Thoracic aorta (tissue), 2 donors: ENCODE measurements at regions not wholly inside any gene's neighbourhood (a gene's known extent, or its start where the extent isn't known, plus 50 kb on each side); places are given as distances from the start of the nearest gene placed in this dataset.

ENCODE experiments used
- ATAC-seq: fragments of 150-250 bp; one replicate; pipeline ENCODE4 v1.8.0; 2017; ENCODE audit warnings: low read depth; ENCODE audit not compliant: insufficient number of reproducible peaks, low FRiP score
- DNase-seq: peaks from one replicate; pipeline ENCODE4 v3.0.0-alpha.2; 2020; ENCODE audit warnings: low spot score
- H3K27ac ChIP-seq, 2 donors: fragments of 200-600 bp; sonication (generic); 1 replicate in 1 of 2; 2 replicates in 1 of 2; pipeline ENCODE4 v1.5.1; 2016; ENCODE audit warnings: mild to moderate bottlenecking in 2 of 2, moderate library complexity in 2 of 2
- H3K27me3 ChIP-seq: fragments of 200-600 bp; sonication (generic); replicated peaks from 2 replicates; pipeline ENCODE4 v1.6.0; 2016; ENCODE audit warnings: mild to moderate bottlenecking; ENCODE audit not compliant: insufficient read depth
- H3K36me3 ChIP-seq: fragments of 200-600 bp; sonication (generic); one replicate; pipeline ENCODE4 v1.5.1; 2016
- H3K4me1 ChIP-seq, 2 donors: fragments of 200-600 bp; sonication (generic); 1 replicate in 1 of 2; 2 replicates in 1 of 2; pipeline versions ENCODE4 v1.5.1 to v1.6.0; 2016; ENCODE audit warnings: low read depth in 2 of 2, mild to moderate bottlenecking in 1 of 2; ENCODE audit not compliant: control insufficient read depth in 1 of 2
- H3K4me3 ChIP-seq: fragments of 200-600 bp; sonication (generic); 2 replicates; pipeline ENCODE4 v1.5.1; 2016; ENCODE audit warnings: mild to moderate bottlenecking
- H3K9me3 ChIP-seq: fragments of 200-600 bp; sonication (generic); 2 replicates; pipeline ENCODE4 v1.5.1; 2016
- CTCF ChIP-seq: fragments of 200-600 bp; sonication (generic); IDR thresholded peaks from one replicate; pipeline ENCODE4 v1.5.1; 2019; ENCODE audit warnings: antibody characterized with exemption

DNA sequence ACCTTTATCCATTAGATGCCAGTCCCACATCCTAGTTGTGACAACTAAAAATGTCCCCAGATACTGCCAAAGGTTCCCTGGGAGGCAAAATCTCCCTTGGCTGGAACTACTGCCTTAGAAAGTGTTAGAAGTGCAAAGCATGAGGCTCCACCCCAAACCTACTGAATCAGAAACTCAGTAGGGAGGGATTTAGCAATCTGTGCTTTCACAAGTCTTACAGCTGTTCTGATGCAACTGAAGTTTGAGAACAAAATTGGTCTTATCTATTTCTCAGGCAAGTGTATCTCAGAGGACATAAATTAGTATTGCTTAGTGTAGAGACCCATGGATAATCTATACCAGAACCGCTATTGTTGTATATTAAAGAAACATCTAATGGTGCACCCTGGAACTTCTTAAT, 70.2 kb downstream of the CLDN1 start:
- no peak for TF ChIP-seq CTCF
- no peaks in the 10 kb centered on the region for H3K4me1 ChIP-seq
- H3K27ac ChIP-seq: no peak overlapping the region
- no peak overlapping the region for H3K4me3 ChIP-seq
- DNase-seq: no peak
- no peaks in the 10 kb centered on the region for H3K36me3 ChIP-seq
- no peaks in the 10 kb centered on the region for H3K9me3 ChIP-seq
- no peak for ATAC-seq
- H3K27me3 ChIP-seq: no peaks in the 10 kb centered on the region

- no peaks in the 10 kb centered on the region for H3K27me3 ChIP-seq
- no peak for DNase-seq
- no peak for TF ChIP-seq CTCF
Observed at GRCh38 chr3:190249414-190249813, 72.8 kb downstream of the CLDN1 start.

GRCh38 chr3:190242147-190242546, 80.1 kb downstream of the CLDN1 start:
- no peak overlapping the region for H3K27ac ChIP-seq
- no peak for TF ChIP-seq CTCF
- H3K4me1 ChIP-seq: no peaks in the 10 kb centered on the region
- no peak for DNase-seq
- no peaks in the 10 kb centered on the region for H3K27me3 ChIP-seq
- no peak for ATAC-seq
- peaks cover 5% of the 10 kb centered on the region for H3K9me3 ChIP-seq
- no peak overlapping the region for H3K4me3 ChIP-seq
- no peaks in the 10 kb centered on the region for H3K36me3 ChIP-seq

More at GRCh38 chr3:190249414-190249813, 72.8 kb downstream of the CLDN1 start:
- Histone ChIP-seq H3K4me1 (no peaks in the 10 kb centered on the region), H3K36me3 (no peaks in the 10 kb centered on the region), H3K4me3 (no peak overlapping the region), H3K9me3 (no peaks in the 10 kb centered on the region), H3K27ac (no peak overlapping the region)
- no peak for ATAC-seq

GRCh38 chr3:190239325-190239724, 82.9 kb downstream of the CLDN1 start:
- TF ChIP-seq CTCF: no peak
- no peaks in the 10 kb centered on the region for H3K36me3 ChIP-seq
- no peak overlapping the region for H3K27ac ChIP-seq
- DNase-seq (no peak), ATAC-seq (no peak)
- H3K9me3 ChIP-seq: peaks cover 5% of the 10 kb centered on the region
- H3K4me3 ChIP-seq: no peak overlapping the region
- H3K27me3 ChIP-seq: no peaks in the 10 kb centered on the region
- no peaks in the 10 kb centered on the region for H3K4me1 ChIP-seq

GRCh38 chr3:190238871-190239270, 83.4 kb downstream of the CLDN1 start:
- H3K36me3 ChIP-seq: no peaks in the 10 kb centered on the region
- no peak overlapping the region for H3K4me3 ChIP-seq
- ATAC-seq (no peak), DNase-seq (no peak)
- TF ChIP-seq CTCF: no peak
- no peaks in the 10 kb centered on the region for H3K4me1 ChIP-seq
- no peak overlapping the region for H3K27ac ChIP-seq
- no peaks in the 10 kb centered on the region for H3K27me3 ChIP-seq
- peaks cover 5% of the 10 kb centered on the region for H3K9me3 ChIP-seq
